Keratinocyte (primary cell): ENCODE measurements at regions not wholly inside any gene's neighbourhood (a gene's known extent, or its start where the extent isn't known, plus 50 kb on each side); places are given as distances from the start of the nearest gene placed in this dataset.

ENCODE experiments used
- CTCF ChIP-seq, 3 experiments: IDR thresholded peaks in 1 of 3; conservative IDR thresholded peaks in 1 of 3; optimal IDR thresholded peaks in 1 of 3; 2 replicates in 2 of 3; 3 replicates in 1 of 3; pipeline versions ENCODE3 to v1.5.1; 2011; ENCODE audit warnings: low read length in 3 of 3, mild to moderate bottlenecking in 3 of 3, moderate library complexity in 2 of 3, control low read depth in 1 of 3, inconsistent platforms in 1 of 3; ENCODE audit not compliant: insufficient read depth in 2 of 3; ENCODE audit errors: extremely low read depth in 1 of 3
- EZH2 ChIP-seq: IDR thresholded peaks from one replicate; pipeline ENCODE4 v1.6.1; 2012; ENCODE audit warnings: inconsistent platforms, mild to moderate bottlenecking, low read length, moderate library complexity

DNA sequence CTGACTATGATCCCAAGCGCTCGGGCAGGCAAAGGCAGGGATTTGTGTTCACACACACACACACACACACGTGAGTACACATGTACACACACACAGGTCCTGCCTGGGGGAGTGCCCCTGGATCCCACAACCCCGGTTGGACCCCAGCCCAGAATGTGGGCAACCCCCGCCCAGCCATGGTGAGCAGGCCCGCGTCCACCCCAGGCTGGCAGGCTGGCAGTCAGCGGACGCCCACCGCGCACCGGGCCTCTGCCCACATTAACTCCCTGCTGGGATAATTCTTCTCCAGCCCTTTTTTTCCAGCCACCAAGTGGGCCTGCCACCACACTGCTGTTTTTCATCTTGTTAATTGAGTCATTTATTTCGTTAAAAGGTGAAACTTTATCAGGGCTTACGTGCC lies 256.2 kb downstream of the BCL11B start:
- TF ChIP-seq CTCF (optimal IDR thresholded peaks at IDR 0.05 in 1 of 3, IDR thresholded peaks at IDR 0.05 in 1 of 3, conservative IDR thresholded peaks at IDR 0.05 in 1 of 3; ENCODE audit: extremely low read depth in 1 of 3, insufficient read depth in 2 of 3, low read length in 3 of 3) (no peak), EZH2 (no peak)
